ENCODE measurements at regions not wholly inside any gene's neighbourhood (a gene's known extent, or its start where the extent isn't known, plus 50 kb on each side); places are given as distances from the start of the nearest gene placed in this dataset.

DNA sequence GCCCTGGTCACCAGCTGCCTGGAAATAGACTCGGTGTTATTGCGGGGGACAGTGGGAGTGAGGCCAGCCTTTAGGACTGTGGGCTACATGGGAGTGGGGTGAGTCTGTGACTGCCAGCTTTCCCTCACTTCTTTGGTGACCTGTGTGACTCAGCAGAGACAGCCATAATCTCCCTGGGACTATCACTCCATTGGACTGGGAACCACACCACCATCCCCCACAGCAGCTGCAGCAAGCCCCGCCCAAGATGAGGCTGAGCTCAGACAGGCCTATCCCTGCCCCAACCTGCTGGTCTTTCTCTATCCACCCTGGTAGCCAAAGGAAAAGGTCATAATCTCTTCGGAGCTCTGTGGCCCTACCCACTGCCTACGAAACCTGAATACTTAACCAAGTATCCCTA is 263.2 kb downstream of the FZD1 start:
- ChIA-PET POLR2A (interaction anchor here (0.7 kb wide), 1 partner anchor 1094 kb away, joined by 3 read pairs; no protein-coding TSS in a partner anchor), CTCF (no interaction called here)
- Mint-ChIP-seq H3K36me3 (peaks cover 11% of the 10 kb centered on the region), H3K4me3 (no peak overlapping the region), H3K9me3 (peaks cover 29% of the 10 kb centered on the region), H3K27me3 (ENCODE audit: low read depth) (no peaks in the 10 kb centered on the region; the same call in 1 of the 2 replicates), H3K4me1 (peaks cover 11% of the 10 kb centered on the region), H3K27ac (no peak overlapping the region)
- peak; percentile 36; the same call in 1 of the 2 replicates for ATAC-seq
- no peak for DNase-seq (ENCODE audit: low spot score)
- TF ChIP-seq, protein P1, sequence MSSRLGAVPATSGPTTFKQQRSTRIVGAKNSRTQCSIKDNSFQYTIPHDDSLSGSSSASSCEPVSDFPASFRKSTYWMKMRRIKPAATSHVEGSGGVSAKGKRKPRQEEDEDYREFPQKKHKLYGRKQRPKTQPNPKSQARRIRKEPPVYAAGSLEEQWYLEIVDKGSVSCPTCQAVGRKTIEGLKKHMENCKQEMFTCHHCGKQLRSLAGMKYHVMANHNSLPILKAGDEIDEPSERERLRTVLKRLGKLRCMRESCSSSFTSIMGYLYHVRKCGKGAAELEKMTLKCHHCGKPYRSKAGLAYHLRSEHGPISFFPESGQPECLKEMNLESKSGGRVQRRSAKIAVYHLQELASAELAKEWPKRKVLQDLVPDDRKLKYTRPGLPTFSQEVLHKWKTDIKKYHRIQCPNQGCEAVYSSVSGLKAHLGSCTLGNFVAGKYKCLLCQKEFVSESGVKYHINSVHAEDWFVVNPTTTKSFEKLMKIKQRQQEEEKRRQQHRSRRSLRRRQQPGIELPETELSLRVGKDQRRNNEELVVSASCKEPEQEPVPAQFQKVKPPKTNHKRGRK (CRISPR knock-in tag; IDR thresholded peaks at IDR 0.05; ENCODE audit: borderline replicate concordance): no peak
- no peak for TF ChIP-seq NR3C1 (CRISPR knock-in tag; conservative IDR thresholded peaks at IDR 0.05; ENCODE audit: low read depth)
- TF ChIP-seq RELA (CRISPR knock-in tag; IDR thresholded peaks at IDR 0.05; ENCODE audit: borderline replicate concordance): no peak
- TF ChIP-seq, protein P2, sequence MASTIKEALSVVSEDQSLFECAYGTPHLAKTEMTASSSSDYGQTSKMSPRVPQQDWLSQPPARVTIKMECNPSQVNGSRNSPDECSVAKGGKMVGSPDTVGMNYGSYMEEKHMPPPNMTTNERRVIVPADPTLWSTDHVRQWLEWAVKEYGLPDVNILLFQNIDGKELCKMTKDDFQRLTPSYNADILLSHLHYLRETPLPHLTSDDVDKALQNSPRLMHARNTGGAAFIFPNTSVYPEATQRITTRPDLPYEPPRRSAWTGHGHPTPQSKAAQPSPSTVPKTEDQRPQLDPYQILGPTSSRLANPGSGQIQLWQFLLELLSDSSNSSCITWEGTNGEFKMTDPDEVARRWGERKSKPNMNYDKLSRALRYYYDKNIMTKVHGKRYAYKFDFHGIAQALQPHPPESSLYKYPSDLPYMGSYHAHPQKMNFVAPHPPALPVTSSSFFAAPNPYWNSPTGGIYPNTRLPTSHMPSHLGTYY (CRISPR knock-in tag; IDR thresholded peaks at IDR 0.05): no peak
- no peak for TF ChIP-seq CBFB (CRISPR knock-in tag; IDR thresholded peaks at IDR 0.05; ENCODE audit: low read depth)
- TF ChIP-seq, protein P3, sequence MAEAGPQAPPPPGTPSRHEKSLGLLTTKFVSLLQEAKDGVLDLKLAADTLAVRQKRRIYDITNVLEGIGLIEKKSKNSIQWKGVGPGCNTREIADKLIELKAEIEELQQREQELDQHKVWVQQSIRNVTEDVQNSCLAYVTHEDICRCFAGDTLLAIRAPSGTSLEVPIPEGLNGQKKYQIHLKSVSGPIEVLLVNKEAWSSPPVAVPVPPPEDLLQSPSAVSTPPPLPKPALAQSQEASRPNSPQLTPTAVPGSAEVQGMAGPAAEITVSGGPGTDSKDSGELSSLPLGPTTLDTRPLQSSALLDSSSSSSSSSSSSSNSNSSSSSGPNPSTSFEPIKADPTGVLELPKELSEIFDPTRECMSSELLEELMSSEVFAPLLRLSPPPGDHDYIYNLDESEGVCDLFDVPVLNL (CRISPR knock-in tag; IDR thresholded peaks at IDR 0.05; ENCODE audit: borderline replicate concordance, low read depth): no peak
- TF ChIP-seq ETV6 (CRISPR knock-in tag; IDR thresholded peaks at IDR 0.05): no peak
- TF ChIP-seq, protein P4, sequence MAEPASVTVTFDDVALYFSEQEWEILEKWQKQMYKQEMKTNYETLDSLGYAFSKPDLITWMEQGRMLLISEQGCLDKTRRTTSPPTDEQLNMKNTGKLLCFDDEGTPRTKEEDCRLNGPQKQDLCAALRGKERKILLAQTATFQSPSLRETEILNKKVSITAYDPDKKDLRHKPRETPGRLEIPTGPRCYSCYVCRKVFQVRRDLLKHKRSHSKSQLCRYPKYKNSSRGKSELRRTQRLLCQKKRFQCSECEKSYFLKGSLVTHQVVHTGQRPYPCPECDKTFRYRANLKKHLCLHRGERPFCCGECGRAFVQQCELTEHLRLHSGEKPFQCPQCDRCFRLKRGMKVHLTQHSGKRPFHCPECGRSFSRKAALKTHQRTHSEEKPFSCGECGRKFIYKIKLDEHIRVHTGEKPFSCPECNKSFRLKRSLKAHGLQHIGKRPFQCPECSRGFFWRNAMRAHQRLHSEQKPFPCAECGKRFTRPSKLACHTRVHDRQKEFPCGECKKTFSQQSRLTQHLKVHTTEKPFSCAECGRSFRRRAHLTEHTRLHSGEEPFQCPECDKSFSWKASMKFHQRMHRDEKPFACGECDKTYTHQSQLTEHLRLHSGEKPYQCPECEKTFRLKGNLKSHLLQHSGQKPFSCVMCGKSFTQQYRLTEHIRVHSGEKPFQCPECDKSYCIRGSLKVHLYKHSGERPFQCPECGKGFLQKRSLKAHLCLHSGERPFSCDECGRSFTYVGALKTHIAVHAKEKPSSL (CRISPR knock-in tag; conservative IDR thresholded peaks at IDR 0.05): no peak
- TF ChIP-seq, protein P5, sequence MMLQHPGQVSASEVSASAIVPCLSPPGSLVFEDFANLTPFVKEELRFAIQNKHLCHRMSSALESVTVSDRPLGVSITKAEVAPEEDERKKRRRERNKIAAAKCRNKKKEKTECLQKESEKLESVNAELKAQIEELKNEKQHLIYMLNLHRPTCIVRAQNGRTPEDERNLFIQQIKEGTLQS (CRISPR knock-in tag; conservative IDR thresholded peaks at IDR 0.05): no peak
- TF ChIP-seq IRF2 (CRISPR knock-in tag; IDR thresholded peaks at IDR 0.05; ENCODE audit: borderline replicate concordance, low read depth): no peak
- no peak for TF ChIP-seq SOX15 (CRISPR knock-in tag; IDR thresholded peaks at IDR 0.05)
- TF ChIP-seq ELF4 (CRISPR knock-in tag; IDR thresholded peaks at IDR 0.05; ENCODE audit: low read depth): no peak
- TF ChIP-seq, protein P6, sequence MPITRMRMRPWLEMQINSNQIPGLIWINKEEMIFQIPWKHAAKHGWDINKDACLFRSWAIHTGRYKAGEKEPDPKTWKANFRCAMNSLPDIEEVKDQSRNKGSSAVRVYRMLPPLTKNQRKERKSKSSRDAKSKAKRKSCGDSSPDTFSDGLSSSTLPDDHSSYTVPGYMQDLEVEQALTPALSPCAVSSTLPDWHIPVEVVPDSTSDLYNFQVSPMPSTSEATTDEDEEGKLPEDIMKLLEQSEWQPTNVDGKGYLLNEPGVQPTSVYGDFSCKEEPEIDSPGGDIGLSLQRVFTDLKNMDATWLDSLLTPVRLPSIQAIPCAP (CRISPR knock-in tag; IDR thresholded peaks at IDR 0.05): no peak
- TF ChIP-seq, protein P7, sequence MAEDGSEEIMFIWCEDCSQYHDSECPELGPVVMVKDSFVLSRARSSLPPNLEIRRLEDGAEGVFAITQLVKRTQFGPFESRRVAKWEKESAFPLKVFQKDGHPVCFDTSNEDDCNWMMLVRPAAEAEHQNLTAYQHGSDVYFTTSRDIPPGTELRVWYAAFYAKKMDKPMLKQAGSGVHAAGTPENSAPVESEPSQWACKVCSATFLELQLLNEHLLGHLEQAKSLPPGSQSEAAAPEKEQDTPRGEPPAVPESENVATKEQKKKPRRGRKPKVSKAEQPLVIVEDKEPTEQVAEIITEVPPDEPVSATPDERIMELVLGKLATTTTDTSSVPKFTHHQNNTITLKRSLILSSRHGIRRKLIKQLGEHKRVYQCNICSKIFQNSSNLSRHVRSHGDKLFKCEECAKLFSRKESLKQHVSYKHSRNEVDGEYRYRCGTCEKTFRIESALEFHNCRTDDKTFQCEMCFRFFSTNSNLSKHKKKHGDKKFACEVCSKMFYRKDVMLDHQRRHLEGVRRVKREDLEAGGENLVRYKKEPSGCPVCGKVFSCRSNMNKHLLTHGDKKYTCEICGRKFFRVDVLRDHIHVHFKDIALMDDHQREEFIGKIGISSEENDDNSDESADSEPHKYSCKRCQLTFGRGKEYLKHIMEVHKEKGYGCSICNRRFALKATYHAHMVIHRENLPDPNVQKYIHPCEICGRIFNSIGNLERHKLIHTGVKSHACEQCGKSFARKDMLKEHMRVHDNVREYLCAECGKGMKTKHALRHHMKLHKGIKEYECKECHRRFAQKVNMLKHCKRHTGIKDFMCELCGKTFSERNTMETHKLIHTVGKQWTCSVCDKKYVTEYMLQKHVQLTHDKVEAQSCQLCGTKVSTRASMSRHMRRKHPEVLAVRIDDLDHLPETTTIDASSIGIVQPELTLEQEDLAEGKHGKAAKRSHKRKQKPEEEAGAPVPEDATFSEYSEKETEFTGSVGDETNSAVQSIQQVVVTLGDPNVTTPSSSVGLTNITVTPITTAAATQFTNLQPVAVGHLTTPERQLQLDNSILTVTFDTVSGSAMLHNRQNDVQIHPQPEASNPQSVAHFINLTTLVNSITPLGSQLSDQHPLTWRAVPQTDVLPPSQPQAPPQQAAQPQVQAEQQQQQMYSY (CRISPR knock-in tag; IDR thresholded peaks at IDR 0.05): no peak
- TF ChIP-seq, protein P8, sequence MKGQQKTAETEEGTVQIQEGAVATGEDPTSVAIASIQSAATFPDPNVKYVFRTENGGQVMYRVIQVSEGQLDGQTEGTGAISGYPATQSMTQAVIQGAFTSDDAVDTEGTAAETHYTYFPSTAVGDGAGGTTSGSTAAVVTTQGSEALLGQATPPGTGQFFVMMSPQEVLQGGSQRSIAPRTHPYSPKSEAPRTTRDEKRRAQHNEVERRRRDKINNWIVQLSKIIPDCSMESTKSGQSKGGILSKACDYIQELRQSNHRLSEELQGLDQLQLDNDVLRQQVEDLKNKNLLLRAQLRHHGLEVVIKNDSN (CRISPR knock-in tag; IDR thresholded peaks at IDR 0.05): no peak
- no peak for TF ChIP-seq TEAD1 (CRISPR knock-in tag; IDR thresholded peaks at IDR 0.05)
- no peak for TF ChIP-seq ZNF317 (CRISPR knock-in tag; IDR thresholded peaks at IDR 0.05; ENCODE audit: borderline replicate concordance, low read depth)
- TF ChIP-seq EMX1 (CRISPR knock-in tag; IDR thresholded peaks at IDR 0.05): no peak
- TF ChIP-seq SMAD4 (CRISPR knock-in tag; IDR thresholded peaks at IDR 0.05): no peak
